ENCODE measurements at regions not wholly inside any gene's neighbourhood (a gene's known extent, or its start where the extent isn't known, plus 50 kb on each side); places are given as distances from the start of the nearest gene placed in this dataset.
"Not testable (repeated sequence)": the region's sequence is repeated elsewhere in the genome, so short reads cannot be mapped to it uniquely, and the experiment has no call there.

DNA sequence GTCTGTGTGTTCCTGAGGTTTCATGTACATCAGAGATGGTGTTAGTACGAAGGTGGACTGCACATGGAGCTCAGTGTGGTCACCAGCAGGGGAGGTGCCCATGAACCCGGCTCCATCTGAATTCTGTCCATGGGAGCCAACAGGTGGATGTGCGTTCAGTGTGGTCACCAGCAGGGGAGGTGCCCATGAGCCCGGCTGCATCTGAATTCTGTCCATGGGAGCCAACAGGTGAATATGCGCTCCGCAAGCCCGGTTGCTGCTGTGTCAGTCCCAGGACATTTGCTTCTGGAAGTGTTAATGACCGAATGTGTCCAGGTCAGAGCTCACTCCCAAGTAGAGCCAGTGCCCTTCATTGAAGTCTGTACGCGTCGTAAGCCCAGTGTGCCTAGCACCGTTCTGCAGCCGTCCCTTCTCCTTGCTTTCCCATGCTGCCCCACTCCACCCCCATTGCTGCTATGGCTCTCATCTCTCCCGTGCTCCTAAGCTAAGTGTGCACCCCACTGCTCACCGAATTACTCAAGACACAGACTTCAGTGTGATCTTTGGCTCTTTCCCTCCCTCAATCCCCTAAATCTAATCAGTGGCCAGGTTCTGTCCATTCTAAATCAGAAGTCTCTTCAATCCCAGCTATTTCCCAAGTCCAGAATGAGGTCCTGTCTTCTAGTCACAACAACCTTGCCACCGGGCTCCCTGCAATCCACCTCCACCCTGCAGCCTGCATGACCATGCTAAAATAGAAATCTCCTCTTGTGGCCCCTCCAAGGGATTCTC is 352.4 kb downstream of the TCERG1L start:
- DNase-seq (ENCODE audit: low read depth) = no peak

DNA sequence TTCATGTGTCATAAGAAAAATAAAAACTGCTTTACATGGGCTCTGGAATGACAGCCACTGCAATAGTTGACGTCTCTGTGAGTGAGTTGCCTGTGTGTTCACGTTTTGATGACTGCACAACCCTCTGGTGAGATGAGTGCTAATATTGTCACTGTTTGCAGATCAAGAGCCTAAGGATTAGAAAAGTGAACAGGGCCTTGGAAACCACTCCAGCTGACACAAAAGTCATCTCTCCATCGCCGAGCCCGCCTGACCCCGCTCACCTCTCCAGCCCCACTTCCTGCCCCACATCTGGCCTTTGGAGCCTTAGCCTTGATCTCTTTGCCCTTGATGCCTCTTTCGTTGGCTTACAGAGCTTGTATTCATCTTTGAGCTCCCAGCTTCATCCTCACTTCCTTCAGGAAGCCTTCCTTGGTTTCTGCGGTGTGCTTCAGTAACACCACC is 351.7 kb downstream of the TCERG1L start:
- DNase-seq (ENCODE audit: low read depth) = no peak

DNA sequence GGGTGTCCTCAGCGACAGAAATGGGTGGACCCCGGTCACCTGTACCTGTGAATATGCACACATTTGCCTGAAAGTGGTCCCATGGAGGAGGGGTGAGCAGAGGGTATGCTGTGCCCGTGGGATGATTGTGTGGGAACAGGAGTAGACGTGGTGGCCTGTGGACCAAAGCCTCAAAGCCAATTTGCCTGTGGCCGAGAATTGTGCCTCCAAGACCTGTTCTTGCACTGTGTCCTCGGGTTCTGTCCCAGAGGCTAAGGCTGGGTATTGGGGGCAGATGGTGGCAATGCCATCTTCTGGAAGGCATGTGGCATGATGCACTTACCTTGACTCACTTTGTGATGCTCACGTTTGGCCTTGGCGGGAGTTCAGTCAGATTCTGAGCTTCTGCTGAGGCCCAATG is 351.0 kb downstream of the TCERG1L start:
- no peak for DNase-seq (ENCODE audit: low read depth)

DNA sequence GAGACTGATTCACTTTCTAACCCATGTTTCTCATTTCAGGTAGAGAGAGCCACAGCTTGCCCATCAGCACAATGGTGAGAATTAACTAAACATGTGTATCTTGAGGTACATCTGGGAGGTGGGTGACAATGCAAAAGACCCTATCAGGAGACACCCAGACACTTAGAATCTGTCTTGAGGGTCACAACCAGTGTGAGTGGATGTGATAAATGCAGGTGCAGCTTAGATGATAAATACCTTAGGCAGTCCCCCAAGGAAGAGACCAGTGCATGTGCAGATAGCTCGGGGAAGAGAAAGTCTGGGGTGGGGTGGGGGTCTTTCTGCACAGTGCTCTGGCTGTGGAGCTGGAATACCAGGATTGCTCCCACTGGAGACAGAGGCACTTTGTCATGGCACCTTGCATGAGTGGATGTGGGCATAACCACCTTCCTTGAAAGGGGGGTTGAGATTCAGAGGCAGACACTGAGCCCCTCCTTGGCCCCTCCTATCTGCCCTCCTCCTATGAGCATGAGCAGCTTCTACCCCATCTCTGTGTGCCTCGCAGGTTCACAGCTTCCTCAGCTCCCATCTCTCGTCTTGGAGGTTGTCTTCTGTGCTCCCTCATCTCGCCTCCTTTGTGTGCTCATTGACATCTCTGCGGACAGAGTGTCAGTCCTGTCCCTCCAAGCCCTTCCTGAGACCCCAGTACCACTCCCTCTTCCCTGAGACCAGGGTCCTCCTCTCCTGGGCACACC is 349.8 kb downstream of the TCERG1L start:
- no peak for DNase-seq (ENCODE audit: low read depth)

DNA sequence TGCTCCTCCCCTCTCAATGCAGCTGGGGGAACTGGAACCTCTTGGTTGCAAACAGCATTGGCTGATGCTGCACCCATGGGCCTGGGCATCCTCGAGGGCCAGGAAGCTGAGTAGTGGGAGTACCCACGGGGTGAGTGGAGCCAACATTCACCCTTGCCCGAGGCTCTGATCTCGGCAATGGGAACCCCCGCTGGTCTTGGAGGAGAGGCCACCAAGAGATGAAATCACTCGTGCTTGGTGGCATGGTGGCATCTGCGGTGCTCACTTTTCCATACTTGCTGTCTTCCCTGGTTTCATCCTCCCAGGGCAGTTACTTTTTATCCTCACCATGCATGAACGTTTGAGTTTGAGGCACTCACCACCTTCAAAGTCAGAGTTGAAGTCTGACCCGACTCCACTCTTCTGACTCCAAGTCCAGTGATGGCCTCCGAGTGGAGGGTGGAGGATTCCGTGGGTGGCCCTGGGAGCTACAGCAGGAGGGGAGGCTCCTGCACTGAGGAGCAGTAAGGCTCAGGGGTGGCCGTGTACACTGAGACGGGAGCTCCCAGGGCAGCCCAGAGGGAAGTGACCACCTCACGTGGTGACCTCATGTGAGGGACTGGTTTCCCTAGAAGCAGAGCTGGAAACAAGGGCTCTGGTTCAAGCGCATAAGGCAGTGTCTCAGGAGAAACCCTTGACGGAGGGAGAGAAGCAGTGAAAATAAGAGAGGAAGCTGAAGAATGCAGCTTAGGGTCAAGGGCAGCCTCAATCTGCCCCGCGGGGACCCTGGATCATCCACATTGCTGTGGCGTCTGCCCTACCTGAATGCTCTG is 349.1 kb downstream of the TCERG1L start:
- DNase-seq (ENCODE audit: low read depth) = no peak

DNA sequence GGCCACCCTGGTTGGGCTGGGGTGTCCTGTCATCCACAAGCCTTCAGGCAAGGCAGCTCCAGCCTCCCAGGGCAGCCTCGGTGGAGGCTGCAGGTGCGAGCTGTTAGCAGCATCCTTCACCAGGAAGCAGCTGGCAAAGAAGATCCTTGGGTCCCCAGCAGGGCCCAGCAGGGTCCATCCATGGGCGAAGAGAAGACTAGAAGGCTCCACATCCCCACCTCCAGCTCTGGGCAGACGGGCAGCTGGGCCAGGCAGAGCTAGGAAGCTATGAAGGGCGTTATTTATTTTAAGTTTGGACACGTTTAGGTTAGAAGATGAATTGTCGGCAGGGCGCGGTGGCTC is 348.5 kb downstream of the TCERG1L start:
- no peak for DNase-seq (ENCODE audit: low read depth)

DNA sequence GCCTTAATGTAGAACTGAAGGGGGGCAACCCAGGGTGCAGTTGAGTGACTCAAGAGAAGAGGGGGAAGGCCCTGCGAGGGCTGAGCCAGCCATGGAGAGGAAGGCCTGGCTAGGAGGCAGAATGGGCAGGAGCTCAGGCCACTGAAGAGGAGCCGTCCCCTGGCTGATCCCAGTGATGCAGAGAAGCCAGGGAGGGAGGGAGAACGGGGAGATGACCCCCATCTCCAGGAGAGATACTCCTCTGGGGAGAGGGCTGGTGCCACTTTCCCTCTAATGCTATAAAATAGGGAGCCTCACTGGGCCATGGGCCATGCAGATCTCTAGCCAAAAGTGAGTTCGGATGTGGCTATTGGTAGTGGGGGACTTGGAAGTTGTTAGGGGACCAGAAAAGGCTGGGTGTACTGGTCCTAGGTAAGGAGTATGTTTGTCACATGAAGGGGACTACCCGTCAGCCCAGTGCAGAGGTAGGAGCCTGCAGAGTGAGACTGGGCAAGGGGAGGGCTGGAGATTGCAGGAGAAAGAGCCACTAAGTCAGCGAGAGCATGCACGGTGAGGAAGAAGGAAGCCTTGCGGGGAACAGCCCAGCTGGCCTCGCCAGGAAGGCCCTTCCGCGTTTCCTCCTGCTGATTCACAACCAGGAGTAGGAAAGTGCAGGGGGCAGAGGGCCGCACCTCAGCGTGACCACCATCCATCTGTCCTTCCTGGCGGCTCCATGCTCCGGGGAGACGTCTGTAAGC is 347.6 kb downstream of the TCERG1L start:
- no peak for DNase-seq (ENCODE audit: low read depth)

DNA sequence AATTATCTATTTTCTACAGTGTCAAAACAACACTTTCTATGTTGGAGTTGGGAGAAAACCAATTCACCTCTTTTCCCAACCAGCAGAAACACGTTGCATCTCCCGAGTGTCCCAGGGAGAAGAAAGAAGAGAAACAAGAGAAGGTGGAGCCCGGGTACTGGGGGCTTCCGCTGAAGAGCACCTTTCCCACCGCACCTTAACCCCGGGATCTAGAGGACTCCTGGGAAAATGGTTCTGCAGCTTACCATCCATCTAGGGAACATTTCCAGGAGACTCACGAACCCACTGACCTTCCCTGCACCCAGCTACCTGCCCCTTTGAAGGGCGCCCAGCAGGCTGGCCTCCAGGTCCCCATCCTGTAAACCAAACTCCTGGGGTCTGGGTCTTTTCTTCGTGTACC is 346.8 kb downstream of the TCERG1L start:
- no peak for DNase-seq (ENCODE audit: low read depth)

DNA sequence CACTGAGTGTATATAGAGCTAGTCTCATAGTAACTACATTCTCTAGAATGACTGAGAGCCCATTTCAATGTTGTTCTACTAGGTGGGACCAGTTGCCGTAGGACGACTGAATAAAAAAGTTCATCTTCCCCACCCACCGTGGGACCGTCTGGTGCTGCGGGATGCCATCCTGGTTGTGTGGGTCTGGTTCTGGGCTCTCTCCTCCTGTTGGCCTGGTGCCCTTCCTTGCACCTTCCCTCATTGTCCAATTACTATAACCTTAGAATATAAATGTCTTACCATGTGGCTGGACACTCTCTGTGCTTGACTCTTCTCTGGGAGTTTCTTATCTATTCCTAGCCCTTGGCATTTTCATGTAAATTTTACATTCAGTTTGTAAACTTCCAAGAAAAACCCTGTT is 344.4 kb downstream of the TCERG1L start:
- no peak for DNase-seq (ENCODE audit: low read depth)

DNA sequence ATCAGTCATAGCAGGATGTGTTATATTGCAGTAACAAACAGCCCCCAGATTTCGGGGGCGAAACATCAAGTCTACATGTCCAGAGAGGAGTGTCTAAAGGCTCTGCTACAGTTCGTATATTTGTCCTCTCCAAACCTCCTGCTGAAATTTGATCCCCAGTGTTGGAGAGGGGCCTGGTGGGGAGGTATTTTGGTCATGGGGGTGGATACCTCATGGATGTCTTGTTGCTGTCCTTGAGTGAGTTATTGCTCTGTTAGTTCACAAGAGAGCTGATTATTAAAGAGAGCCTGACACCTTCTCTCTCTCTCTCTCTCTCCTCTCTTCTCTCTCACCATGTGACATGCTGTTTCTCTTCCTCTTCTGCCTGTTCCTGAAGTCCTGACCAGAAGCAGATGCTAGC is 343.7 kb downstream of the TCERG1L start:
- no peak for DNase-seq (ENCODE audit: low read depth)

DNA sequence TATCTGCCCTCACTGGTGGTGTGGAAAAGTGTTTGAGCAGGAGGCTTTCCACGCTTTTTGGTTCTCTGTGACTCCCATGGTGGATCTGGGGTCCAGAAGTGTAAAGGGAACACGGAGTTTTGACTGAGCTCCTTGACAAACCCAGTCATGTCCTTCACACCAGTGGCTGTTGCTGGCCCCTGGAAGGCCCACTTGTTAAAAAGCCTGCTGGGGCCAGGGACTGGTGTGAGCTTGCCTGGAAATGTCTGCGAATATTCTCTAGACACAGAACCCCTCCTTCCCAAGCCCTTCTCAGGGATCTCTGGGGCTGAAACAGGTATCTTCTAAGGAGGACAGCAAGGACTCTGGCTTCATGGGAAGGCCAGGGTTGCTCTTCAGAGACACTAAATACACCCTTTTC is 343.0 kb downstream of the TCERG1L start:
- DNase-seq (ENCODE audit: low read depth) = no peak

DNA sequence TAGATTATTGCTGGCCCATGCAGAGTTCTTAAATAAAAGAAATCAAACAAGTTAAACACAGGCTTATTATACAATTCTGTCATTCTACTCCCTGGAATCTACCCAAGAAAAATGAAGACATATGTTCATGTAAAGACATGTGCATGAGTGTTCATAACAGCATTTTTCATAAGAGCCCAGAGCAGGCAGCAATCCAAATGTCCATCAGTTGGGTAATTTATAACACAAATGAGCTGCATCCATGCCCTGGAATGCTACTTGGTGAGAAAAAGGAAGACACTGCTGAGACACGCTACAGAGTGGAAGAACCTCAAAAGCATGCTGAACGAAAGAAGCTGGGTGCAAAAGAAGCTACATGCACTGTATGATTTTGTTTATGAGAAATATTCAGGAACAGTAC is 342.6 kb downstream of the TCERG1L start:
- DNase-seq (ENCODE audit: low read depth) = no peak

DNA sequence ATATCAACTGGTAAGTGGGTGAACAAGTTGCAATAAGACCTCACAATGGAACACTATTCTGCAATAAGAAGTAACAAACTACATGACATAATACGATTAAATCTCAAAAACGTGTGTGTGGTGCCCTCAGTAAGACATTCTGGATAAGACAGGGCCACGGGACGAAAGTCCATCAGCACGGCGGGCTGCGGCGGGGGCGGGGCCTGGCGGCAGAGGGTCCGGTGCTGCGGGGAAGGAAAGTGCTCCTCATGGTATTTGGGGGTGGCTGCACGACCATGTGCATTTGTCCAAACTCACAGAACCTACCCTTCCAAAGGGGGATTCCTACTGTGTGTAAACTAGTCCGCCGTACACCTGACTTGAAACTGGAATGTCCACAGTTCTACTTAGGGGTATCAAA is 341.8 kb downstream of the TCERG1L start:
- DNase-seq (ENCODE audit: low read depth) = no peak

DNA sequence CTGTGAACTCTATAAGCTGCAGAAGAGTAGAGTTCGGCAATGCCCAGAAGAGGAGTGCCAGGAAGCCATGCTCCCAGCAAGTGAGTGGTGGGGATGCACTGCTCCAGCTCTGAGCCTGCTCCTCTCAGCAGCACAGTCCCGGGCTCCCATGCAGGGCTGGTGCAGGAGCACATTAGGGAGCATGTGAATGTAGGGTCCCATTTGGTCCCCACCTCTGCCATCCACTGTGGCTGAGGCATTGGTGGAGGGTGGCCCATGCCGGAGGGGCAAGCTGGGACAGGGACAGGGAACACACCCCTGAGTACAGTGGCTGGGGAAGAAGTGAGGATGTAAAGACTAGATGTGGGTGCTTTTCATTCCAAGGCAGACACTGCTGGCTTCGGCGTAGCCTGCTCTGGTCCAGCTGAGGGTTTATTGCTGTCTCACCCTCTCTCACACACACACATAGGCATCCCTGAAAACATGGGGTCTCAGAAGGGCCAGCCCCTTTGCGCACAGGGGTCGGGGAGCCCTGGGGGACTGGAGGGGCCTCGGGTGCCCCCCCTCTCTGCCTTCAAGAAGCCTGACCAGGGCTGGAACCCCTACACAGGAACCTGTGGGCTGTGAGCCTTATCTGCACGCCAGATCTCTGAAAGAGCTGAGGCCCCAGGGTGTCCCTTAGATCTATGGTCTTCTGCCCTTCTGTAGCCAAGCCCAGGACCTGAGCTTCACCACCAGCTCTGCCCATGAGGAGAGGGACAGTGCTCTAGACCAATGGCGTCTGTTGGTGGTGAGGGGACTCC is 341.0 kb downstream of the TCERG1L start:
- DNase-seq (ENCODE audit: low read depth) = no peak

DNA sequence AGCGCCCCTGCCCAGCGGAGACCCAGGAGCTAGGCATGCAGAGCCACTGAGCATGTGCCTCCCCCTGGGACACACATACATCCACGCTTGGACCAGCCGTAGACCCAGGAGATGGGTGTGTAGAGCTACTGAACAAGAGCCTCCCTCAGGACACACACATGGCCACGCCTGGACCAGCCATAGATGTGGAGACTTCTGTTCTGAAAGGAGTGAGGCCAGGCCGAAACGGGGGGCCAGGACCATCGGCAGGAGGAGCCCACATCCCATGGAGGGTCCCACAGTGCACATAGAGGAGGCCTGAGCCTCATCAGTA is 340.4 kb downstream of the TCERG1L start:
- no peak for DNase-seq (ENCODE audit: low read depth)

DNA sequence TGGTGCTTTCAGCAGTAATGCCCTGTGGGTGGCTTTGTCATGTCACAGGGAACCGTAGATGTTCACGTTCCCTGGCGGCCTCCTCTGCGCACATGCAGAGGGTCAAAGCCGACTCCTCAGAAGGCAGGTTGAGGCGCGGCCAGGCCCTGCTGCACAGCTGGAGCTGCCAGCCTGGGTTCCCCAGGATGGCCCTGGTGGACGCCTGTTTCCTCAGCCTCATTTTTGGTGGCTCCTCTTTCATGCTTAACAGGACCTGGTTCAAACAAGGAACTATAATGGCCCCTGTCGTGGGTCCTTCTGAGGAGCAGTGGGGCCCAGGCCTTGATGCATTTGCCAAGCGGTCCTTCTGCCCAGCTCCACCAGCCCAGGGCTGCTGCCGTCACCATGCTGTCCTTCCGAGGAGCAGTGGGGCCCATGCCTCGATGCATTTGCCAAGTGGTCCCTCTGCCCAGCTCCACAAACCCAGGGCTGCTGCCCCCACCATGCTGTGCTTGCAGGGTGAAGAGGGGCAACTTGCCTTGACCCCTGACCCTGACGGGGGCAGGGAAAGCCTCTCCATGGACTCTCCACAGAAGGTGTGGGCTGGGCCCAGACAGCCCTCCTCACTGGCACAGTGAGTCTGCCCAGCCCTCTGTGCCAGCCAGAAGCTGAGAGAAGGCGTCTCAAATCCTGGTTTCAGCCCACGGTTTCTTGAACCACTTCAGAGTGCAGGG is 338.2 kb downstream of the TCERG1L start:
- no peak for DNase-seq (ENCODE audit: low read depth)

DNA sequence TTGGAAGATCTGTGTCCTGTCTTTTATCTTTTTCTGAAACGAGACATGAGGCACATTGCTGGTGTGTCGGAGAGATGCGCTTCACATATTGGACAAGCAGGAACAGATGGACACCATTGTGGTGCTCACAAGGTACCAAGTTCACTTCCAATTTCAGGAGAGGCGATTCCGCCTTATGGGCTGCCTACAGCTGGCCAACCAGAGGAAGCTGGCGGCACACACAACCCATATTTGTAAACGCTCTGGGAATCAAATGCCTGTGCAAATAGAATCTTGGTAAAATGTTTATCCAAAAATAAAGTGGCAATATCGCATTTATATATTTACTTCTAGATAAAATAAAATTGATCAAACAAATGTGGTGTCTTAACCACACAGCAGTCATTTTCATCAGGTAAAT is 337.4 kb downstream of the TCERG1L start:
- no peak for DNase-seq (ENCODE audit: low read depth)

DNA sequence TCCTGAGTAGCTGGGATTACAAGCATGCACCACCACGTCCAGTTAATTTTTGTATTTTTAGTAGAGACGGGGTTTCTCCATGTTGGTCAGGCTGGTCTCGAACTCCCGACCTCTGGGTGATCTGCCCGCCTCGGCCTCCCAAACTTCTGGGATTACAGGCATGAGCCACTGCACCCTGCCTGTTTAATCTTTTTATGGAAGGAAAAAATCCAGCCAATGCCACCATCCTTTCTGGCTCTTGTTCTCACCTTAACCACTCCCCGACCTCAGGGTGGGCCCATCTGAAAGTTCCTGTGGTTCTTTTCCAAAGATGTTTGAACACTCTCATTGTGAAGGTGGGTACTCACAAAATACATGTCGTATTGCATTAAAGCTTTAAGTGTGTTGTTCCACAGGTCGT is 336.2 kb downstream of the TCERG1L start:
- not testable (repeated sequence) for DNase-seq (ENCODE audit: low read depth)

DNA sequence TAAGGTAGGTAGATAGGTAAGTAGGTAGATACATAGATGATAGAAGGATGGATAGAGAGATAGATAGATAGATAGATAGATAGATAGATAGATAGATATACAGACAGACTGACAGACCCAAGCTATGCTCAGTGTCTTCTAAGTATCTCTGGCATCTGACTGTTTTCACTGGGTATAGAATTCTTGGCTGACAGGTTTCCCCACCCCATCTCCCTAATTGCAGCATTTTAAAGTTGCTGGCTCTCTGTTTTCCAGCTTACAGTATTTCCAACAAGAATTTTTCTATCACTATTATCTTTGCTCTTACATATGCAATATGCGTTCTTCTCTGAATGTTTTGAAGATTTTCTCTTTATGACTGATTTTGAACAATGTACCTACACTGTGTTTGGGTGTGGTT is 328.7 kb downstream of the TCERG1L start:
- no peak for DNase-seq (ENCODE audit: low read depth)

DNA sequence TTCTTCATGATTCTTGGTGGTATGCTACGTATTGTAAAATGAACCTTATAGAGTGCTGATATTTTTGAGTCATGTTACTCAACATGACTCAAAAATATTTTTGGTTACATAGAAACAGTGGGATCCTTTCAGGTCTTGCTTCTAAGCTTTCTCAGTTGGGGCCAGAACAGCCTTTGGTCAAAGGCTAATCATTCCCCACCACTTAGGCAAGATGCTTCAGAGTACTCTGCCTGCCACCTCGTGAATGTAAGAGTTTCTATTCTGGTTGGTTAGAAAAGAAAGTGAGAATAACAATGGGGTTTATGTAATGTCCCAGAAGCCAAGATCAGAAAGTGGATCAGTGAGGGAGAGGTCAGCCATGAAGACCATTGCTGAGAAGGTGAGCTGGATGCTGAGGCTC is 327.8 kb downstream of the TCERG1L start:
- DNase-seq (ENCODE audit: low read depth) = no peak

Measured in myocyte (in vitro differentiated cells).